Thyroid gland (tissue), 4 donors: ENCODE measurements at regions not wholly inside any gene's neighbourhood (a gene's known extent, or its start where the extent isn't known, plus 50 kb on each side); places are given as distances from the start of the nearest gene placed in this dataset.

Source experiments
- POLR2A ChIP-seq, 2 donors: fragments of 450-650 bp; IDR thresholded peaks; one replicate each; pipeline ENCODE4 v1.6.1; 2017; ENCODE audit warnings: antibody characterized with exemption in 2 of 2, mild to moderate bottlenecking in 2 of 2, moderate library complexity in 1 of 2
- TF ChIP-seq, protein P1 (sequence below), 6 experiments: fragments of 200-600 bp in 3 of 6; fragments of 450-650 bp in 3 of 6; sonication (generic) in 3 of 6; IDR thresholded peaks; one replicate each; pipeline ENCODE4 v1.5.1; 2016 to 2019; ENCODE audit warnings: antibody characterized with exemption in 6 of 6, mild to moderate bottlenecking in 2 of 6, inconsistent platforms in 1 of 6, moderate library complexity in 1 of 6

DNA sequence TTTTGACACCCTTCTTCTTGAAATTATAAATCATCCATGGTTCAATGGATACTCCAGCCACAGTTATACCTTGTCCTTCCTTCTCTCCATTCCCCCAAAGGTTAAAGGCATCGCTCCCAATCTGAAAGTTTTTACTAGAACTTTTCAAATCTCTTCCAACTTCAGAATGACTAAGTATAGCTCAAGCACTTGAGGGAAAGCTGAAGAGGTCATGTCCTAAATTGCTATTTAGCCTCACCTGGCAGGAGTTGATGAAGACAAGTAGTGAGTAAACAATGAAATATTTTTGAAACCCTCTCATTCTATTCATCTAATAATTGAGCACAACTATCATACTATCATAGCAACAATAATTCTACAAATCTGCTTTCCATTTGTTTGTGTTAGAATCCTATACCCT lies 167.8 kb downstream of the HNMT start:
- TF ChIP-seq, protein P1, sequence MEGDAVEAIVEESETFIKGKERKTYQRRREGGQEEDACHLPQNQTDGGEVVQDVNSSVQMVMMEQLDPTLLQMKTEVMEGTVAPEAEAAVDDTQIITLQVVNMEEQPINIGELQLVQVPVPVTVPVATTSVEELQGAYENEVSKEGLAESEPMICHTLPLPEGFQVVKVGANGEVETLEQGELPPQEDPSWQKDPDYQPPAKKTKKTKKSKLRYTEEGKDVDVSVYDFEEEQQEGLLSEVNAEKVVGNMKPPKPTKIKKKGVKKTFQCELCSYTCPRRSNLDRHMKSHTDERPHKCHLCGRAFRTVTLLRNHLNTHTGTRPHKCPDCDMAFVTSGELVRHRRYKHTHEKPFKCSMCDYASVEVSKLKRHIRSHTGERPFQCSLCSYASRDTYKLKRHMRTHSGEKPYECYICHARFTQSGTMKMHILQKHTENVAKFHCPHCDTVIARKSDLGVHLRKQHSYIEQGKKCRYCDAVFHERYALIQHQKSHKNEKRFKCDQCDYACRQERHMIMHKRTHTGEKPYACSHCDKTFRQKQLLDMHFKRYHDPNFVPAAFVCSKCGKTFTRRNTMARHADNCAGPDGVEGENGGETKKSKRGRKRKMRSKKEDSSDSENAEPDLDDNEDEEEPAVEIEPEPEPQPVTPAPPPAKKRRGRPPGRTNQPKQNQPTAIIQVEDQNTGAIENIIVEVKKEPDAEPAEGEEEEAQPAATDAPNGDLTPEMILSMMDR (IDR thresholded peaks at IDR 0.05): no peak
- TF ChIP-seq POLR2A (IDR thresholded peaks at IDR 0.05): no peak
